Fibroblast of the aortic adventitia (primary cell): ENCODE measurements at regions not wholly inside any gene's neighbourhood (a gene's known extent, or its start where the extent isn't known, plus 50 kb on each side); places are given as distances from the start of the nearest gene placed in this dataset.
"Not testable (repeated sequence)": the region's sequence is repeated elsewhere in the genome, so short reads cannot be mapped to it uniquely, and the experiment has no call there.

Experiments
- DNase-seq: peaks from one replicate; pipeline ENCODE4 v3.0.0-alpha.2; 2010; ENCODE audit warnings: low read depth
- H3K4me3 ChIP-seq: 2 replicates; pipeline ENCODE4 v1.5.1; 2011; ENCODE audit warnings: low read depth, mild to moderate bottlenecking, control low read depth, low read length, moderate library complexity
- TF ChIP-seq, protein P1 (sequence below): IDR thresholded peaks from 2 replicates; pipeline ENCODE4 v1.5.1; 2011; ENCODE audit warnings: mild to moderate bottlenecking, low read length, control low read depth, inconsistent platforms; ENCODE audit not compliant: insufficient read depth

DNA sequence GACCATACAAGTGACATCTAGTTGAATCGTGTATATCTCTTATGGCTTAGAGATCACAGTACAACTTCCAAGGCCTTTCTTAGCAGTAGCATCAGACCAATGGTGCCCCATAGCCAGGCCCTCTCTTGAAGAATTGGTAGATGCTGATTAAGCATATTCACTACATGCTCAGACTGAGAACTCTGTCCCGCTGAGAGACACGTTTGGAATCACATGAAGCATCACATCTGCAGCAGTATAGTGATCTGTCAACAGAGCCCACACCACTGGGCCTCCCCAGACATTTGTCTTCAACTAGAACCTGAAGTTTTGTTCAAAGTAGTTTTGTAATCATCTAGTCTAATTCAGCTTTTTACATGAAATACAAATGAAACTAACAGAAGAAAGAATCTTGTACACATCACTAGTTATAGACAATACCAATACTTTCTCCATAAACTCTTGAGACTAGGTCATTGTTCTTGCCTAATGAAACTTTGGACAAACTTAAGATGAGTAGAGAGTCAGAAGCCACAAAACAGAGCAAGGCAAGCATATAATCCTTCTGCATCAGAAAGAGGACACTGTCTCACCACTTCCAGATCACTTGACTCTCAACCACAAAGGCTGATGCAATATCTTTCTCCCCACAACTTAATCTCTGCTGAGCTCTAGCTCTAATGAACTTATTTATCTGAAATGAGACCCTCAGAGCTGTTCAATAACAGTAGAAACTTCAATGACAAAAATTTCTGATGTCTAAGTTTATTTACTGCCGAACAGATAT lies 182.7 kb downstream of the TBX18 start:
- TF ChIP-seq, protein P1, sequence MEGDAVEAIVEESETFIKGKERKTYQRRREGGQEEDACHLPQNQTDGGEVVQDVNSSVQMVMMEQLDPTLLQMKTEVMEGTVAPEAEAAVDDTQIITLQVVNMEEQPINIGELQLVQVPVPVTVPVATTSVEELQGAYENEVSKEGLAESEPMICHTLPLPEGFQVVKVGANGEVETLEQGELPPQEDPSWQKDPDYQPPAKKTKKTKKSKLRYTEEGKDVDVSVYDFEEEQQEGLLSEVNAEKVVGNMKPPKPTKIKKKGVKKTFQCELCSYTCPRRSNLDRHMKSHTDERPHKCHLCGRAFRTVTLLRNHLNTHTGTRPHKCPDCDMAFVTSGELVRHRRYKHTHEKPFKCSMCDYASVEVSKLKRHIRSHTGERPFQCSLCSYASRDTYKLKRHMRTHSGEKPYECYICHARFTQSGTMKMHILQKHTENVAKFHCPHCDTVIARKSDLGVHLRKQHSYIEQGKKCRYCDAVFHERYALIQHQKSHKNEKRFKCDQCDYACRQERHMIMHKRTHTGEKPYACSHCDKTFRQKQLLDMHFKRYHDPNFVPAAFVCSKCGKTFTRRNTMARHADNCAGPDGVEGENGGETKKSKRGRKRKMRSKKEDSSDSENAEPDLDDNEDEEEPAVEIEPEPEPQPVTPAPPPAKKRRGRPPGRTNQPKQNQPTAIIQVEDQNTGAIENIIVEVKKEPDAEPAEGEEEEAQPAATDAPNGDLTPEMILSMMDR, result no peak
- peak; percentile 77 for DNase-seq
- H3K4me3 ChIP-seq, result no peak overlapping the region

- no peak overlapping the region for H3K4me3 ChIP-seq
- DNase-seq, result no peak
- TF ChIP-seq, protein P1, result no peak
Measured at GRCh38 chr6:84579404-84579803, 185.0 kb downstream of the TBX18 start.

DNA sequence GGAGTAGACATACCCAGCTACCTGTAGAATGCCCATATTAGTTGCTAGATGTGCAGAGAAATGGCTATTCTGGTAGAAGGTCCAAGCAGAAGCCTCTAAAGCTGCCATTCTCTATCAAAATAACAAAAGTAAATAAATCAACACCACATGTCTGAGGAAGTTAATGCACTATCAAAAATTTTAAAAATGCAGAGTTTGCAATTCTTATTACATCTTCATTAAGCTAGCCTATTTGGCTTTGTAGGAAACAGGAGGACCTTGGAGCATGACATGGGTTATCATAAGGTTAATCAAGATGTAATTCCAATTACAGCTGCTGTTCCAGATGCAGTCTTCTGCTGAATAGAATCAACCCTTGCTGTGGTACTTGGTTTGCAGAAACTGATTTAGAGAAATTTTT lies 188.4 kb downstream of the TBX18 start:
- TF ChIP-seq, protein P1, result no peak
- H3K4me3 ChIP-seq, result no peak overlapping the region
- no peak for DNase-seq

DNA sequence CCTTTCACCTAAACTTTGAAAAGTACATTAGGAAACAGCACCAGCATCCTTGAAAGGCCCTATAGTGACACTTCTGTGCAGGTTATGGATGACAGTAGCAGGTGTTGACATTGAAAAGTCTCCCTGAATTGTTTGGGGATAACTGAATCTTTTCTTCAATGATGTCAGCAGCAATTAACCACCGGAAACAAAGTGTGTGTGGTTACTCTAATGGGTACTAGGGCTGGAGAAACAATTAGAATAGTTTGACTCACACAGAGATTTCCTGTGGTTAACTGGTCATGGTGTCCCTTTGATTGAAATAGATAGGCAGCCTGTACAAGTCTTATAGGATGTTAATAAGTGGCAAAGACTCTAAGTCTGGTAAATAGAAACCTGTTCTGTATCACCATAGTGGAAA lies 189.1 kb downstream of the TBX18 start:
- H3K4me3 ChIP-seq, result no peak overlapping the region
- DNase-seq, result peak; percentile 14
- TF ChIP-seq, protein P1, result no peak

GRCh38 chr6:84569882-84570281 lies 194.5 kb downstream of the TBX18 start:
- TF ChIP-seq, protein P1, result no peak

GRCh38 chr6:84568971-84569370 lies 195.4 kb downstream of the TBX18 start:
- peak; percentile 81 for DNase-seq
- no peak overlapping the region for H3K4me3 ChIP-seq
- TF ChIP-seq, protein P1, result peak; percentile 46

More at GRCh38 chr6:84569882-84570281, 194.5 kb downstream of the TBX18 start:
- H3K4me3 ChIP-seq, result no peak overlapping the region
- no peak for DNase-seq

DNA sequence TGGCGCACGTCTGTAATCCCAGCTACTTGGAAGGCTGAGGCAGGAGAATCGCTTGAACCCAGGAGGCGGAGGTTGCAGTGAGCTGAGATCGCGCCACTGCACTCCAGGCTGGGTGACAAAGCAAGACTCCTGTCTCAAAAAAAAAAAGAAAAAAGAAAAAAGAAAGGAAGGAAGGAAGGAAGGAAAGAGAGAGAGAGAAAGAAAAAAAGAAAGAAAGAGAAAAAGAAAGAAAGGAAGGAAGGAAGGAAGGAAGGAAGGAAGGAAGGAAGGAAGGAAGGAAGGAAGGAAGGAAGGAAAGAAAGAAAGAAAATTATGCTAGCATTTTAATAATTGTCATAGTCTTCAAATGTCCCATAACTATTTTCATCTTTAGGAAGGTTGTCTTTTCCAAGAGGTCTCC lies 198.7 kb downstream of the TBX18 start:
- not testable (repeated sequence) for H3K4me3 ChIP-seq, DNase-seq
